UCSD-AML1 (cell line): ENCODE measurements at regions not wholly inside any gene's neighbourhood (a gene's known extent, or its start where the extent isn't known, plus 50 kb on each side); places are given as distances from the start of the nearest gene placed in this dataset.

Experiments
- DNase-seq: peaks from one replicate; lab custom pipeline; 2025; ENCODE audit not compliant: unreplicated experiment; lab: John Stamatoyannopoulos, UW

- no peak for DNase-seq
Observed at GRCh38 chr10:123553810-123554430, 112.2 kb upstream of the GPR26 start.

- no peak for DNase-seq
Observed at GRCh38 chr10:123554656-123555055, 111.5 kb upstream of the GPR26 start.

DNA sequence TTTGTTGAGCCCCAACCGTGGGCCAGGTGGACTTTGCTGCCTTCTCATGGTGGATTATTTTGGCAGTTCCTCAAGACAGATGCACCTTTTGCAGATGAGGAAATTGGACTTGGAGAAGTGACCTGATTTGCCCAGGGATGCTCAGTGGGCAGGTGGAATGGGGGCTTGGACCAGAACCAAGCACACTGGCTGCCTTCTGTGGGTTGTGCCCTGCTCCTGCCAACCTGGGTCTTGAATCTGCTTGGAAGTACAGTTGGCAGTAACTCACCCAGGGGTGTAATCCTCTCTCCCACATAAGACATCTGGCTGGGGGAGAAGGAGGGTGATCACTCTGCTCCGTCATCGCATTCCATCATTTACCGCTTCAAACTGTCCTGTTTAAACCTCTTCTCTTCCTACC, 110.5 kb upstream of the GPR26 start:
- no peak for DNase-seq

GRCh38 chr10:123556049-123556448, 110.1 kb upstream of the GPR26 start:
- no peak for DNase-seq

DNA sequence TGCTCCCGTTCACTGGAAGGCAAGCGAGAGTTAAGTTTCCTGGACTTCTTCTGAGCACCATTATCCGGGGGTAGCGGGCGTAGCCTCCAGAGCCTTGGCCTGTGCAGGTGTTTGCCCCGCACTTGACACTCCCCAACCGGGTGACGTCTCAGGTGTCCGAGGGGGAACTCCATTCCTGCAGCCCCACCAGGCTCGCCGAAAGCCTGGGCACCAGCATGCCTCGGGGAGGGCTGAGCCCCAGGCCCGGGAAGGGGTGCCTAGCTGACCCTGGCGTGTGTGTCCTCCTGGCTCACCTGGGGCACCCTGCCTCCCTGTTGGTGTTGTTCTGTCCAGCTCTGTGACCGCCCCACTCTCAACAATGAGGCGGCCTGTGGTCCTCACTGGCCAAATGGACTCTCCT, 109.4 kb upstream of the GPR26 start:
- DNase-seq = no peak

DNA sequence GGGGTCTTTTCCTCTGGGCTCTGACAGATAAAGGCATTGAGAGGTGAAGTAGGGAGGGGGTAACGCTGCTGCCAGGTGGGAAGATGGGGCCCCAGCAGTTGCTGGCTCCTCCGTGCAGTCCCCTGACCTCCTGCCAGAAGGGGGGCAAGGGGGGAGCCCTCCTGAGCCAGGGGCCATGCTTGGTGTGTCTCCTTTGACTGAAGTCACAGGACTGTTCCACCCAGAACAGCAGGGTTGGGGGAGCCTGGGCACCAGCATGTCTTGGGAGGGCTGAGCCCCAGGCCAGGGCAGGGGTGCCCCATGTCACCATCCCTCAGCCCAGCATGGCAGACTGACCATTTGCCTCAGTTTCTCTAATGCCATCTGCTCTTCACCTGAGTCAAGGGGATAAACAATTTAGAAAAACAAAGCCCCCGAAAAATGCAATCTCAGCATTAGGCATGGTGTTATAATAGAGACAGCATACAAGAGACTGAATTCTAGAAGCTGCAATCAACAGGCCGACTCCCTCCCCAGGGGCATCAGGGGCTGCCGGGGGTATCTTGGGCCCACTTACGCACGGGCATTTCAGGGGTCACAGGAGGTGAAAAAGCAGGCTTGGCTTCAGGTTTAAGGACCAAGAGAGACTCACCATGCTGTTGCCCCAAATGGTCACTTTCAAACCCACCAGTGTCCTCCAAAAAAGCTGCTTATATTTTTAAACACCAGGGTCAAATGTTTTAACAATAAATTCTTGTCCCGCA, 108.6 kb upstream of the GPR26 start:
- DNase-seq = no peak

DNA sequence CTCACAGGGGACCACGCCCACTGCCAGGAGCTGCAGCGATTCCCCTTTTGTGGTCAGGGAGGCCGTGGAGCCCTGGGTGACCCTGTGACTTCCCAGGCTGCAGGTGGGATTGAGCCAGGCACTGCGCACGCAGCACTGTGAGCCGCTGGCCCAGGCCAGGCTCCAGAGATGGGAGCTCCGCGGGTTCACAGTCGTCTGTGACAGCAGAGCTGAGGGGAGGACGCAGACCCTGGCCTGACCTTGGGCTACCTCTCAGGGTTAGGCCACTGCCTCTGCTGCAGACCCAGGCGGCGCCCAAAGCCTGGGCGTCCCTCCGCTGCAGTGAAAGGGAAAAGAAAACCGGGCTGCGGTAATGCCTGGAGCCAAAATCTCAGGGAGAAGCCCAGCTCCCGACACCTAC, 107.5 kb upstream of the GPR26 start:
- DNase-seq = no peak

DNA sequence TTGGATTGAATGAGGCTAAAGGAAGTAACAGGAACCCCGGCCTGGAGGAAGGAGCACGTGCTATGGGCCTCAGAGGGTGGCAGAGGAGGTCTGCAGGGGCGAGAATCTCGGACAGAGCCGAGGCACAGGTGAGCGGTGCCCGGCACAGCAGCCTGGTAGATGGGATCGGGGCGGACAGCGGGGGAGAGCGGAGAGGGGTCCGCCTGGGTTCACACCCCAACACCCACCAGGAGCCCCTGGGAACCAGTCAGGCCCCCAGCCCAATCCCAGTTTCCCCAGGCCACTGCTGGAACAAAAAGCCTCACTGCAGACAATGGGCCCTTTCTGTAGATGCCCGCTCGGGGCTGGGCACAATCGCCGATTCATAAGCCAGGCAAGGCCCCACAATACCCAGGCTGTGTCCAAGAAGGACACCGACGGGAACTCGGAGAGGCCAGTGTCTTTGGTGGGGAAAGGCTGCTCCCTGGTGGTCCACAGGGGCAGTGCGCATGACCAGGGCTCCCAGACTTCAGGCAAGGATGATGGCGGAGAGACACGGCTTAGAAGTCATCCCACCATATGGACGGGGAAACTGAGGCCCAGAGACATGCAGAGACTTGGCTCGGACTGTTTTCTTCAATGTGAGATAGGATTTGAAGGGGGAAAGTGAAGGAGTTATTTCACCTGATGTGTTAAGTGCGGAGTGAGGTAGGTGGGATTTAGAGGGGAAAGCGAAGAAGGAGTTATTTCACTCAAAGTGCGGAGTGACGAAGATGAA, 106.9 kb upstream of the GPR26 start:
- peak; percentile 58 for DNase-seq

DNA sequence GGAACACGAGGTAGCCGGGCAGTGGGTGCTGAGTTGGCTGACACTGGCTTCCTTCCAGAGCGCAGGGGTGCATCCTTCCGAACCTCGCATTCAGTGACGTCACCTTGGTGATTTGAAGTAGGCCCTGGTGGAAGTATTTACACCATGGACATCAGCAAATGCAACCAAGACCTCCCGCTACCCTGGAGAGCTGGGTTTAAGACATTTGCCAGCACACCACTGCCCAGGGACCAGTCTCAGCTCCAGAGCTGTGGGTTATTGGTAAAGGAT, 106.4 kb upstream of the GPR26 start:
- DNase-seq = no peak

GRCh38 chr10:123560301-123561140, 105.6 kb upstream of the GPR26 start:
- DNase-seq = no peak

GRCh38 chr10:123561141-123561440, 105.1 kb upstream of the GPR26 start:
- no peak for DNase-seq

DNA sequence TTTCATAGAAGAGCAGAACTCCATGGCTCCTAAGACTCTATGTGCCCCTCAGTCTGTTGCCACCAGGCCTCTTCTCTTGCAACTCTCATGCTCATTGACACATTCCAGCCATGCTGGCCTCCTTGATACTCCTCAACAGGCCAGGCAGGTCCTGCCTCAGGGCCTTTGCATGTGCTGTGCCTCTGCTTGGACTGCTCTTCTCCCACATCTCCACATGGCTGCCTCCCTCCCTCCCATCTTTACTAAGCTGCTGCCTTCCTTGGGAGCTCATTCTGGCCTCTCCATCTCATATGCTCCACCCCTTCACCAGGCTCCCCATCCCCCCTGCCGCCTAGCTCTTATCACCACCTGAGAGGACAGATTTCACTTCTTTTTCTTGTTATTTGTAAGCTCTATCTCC, 103.8 kb upstream of the GPR26 start:
- no peak for DNase-seq

GRCh38 chr10:123562811-123563580, 103.2 kb upstream of the GPR26 start:
- DNase-seq = no peak

GRCh38 chr10:123563581-123563855, 102.6 kb upstream of the GPR26 start:
- DNase-seq = no peak

DNA sequence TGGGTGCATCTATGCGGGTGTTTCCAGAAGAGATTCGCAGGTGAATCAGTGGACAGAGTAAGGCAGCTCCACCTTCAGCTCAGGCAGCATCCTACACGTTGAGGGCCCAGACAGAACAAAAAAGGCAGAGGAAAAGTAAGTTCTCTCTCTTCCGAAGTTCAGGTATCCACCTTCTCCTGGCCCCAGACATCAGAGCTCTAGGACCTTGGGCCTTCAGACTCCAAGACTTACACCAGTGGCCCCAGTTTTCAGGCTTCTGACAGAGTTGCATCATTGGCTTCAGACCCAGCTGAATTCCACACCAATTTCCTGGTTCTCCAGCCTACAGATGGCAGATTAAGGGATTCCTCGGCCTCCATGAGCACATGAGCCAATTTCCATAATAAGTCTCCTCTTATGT, 102.2 kb upstream of the GPR26 start:
- no peak for DNase-seq

DNA sequence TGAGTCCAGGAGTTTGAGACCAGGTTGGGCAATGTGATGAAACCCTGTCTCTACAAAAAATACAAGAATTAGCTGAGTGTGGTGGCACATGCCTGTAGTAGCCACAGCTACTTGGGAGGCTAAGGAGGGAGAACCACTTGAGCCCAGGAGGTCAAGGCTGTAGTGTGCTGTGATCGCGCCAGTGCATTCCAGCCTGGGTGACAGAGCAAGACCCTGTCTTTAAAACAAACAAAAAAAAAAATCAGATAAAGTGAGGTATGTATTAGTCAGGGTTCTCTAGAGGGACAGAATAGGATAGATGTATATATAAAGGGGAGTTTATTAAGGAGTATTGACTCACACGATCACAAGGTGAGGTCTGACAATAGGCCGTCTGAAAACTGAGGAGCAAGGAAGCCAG, 101.5 kb upstream of the GPR26 start:
- DNase-seq = no peak

DNA sequence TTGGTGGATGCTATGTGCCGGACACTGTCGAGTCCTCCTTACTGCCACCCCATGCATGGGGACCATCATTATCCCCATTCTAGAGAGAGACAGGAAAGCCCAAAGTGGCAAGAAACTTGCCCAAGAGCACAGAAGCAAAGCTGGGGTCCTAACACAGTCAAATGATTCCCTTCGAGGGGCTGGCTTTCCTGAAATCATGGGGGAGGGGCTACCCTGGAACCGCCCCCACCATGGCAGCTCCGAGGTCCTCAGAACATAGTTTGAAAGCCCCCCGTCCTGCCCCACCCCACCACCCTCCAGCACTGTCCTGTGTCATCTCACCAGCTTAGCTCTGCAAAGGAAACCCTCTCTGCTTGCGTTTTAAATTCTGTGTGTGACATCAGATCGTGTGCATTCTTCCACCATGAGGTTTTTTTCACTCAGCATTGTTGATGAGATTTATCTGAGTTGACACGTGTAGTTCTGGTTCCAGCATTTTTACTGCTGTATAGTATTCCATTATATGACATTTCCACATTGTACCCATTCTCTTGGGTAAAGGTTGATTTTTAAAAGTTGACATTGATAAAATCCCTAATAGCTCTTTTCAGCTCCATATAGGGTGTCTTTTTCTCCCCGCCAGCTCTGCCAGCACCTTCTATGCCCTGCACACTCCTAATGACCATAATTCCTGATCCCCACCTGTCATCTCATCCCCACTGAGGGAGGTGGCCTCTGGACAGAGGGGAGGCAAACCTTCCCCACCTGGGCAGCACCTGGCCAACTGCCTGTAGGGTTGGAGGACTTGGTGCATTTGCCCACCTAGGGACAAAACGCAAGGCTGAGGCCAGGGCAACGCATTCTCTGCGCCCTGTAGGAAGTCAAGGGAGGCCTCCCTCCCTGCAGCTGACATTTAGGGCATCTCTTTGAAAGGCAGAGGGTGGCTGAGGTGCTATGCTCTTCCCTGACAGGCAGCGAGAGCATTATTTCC, 100.2 kb upstream of the GPR26 start:
- no peak for DNase-seq

GRCh38 chr10:123567984-123568739, 98.0 kb upstream of the GPR26 start:
- DNase-seq = no peak

DNA sequence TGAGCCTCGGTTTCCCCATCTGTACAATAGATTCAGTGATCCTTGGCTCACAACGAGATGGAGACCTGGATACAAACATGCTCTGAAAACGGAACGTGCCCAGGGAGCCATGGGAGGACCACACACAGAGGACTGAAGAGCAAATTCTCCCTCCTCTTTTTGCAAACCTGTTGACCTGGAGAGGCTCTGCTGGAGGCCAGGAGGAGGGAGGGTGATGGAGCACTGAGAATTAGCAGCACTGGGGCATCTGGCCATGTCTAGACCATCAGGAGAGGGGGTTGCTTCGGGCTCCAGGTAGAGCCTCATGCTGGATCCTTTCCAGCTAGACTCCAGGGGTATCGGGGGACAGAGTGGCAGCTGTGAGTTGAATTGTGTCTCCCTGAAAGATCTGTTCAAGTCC, 97.4 kb upstream of the GPR26 start:
- DNase-seq = no peak
